NCI-H748 treated with DMSO at 0.1 percent for 48 hours (cell line): ENCODE measurements at regions not wholly inside any gene's neighbourhood (a gene's known extent, or its start where the extent isn't known, plus 50 kb on each side); places are given as distances from the start of the nearest gene placed in this dataset.

Experiments
- DNase-seq: peaks from one replicate; lab custom pipeline; 2025; lab: John Stamatoyannopoulos, UW

- DNase-seq, result no peak
These were observed 299.4 kb upstream of the RORA start for GRCh38 chr15:61528581-61528910.

DNA sequence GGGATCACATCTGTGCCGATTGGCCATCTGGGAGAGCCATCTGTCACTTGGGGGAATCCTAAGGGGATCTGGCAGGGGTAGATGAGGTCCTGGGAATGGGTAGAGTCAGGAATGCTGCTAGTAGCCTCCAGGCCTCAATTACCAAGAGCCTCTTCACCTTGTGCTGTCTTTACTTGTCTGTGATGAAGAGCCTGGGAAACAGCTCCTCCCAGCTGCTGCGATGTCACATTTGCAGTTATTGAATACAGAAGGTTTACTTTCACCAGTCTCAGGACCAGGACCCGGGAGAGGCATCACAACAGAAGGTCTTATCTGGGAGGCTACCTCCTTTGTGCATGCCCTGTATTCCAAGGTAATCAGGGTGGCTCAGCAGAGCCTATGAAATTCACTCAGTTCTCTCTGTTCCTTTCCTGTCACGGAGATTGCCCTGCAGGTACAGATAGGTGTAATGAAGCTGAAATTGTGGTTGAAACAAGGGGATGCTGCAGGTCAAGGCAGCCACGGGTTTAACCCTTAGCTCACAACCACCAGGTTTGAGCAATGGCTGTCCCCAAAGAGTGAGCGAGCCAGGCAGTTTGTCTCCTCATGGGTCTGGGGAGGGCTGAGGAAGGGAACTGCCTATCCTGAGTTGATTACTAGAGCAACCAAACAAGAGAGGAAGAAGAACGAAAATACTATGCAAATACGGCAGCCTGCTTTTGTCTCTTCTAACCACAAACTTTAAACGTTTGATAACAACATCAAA, 298.9 kb upstream of the RORA start:
- no peak for DNase-seq

DNA sequence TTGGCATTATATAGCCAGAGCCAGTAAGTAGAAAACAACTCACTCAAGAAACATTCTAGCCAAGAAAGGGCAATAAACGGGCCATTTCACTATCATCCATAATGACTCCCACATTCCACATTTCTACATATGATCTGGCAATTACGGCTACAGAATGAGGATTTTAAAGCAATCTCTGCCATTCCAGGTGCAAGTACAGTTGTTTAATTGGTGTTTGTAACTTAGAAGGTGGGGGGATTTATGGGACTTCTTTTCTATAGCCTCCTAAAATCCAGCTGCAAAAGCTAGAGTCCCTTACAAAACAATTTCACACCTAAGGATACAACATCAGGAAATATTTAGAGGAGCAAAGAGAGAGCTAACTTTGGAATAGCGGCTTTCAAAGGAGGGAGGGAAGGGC, 295.4 kb upstream of the RORA start:
- DNase-seq, result no peak

DNA sequence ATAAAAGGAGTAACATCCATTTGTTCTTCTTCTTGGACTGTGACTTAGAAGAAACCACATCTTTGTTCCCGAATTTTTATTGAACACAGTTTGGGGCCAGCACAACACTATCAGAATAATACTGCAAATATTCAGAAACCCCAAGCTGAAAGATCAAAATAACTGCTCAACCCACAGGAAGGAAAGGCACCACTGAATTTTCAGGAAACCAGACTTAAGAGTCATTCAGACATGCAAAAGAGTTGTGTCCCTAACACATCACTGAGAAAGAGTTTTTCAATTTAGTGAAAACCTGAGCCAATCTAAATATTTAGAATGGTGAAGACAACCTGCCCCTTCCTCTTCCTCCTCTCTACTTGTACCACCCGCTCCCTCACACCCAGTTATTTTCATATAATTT, 295.0 kb upstream of the RORA start:
- no peak for DNase-seq

GRCh38 chr15:61522411-61522810, 293.3 kb upstream of the RORA start:
- DNase-seq, result no peak

DNA sequence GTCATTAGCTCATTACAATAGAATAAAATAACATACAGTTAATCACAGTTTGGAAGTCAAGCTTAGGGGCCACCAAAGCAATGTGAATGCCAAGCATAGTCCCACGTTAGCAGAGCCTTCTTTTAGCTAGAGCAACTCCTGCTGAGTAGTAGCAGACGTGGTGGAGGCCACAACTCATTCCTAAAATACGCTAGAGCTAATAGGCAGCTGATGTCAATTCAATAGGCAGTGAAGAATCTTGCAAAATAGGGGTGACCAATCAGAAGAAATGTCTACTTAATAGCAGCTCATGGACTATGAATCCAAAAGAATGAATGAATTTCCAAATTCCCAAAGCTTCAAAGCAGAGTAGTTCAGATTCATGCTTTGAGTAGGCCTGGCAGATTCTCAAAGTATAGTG, 292.9 kb upstream of the RORA start:
- DNase-seq, result no peak

DNA sequence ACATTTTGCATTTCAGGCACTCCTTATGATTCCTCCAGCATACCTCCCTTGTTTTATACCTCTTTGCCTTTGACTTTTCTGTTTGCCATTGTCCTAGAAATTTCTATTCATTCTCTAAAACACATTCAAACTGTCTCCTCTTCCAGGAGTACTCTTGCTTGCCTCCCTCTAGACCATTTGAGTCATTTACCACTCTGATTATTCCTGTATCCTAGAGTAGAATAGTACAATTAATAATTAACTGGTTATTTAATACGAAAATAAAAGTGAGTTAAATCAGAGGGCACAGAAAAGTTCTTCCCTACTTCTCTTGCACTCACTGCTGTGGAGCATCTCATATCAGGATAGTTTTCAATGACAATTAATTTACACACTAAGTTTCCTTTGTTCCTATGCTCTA, 290.2 kb upstream of the RORA start:
- DNase-seq, result no peak

DNA sequence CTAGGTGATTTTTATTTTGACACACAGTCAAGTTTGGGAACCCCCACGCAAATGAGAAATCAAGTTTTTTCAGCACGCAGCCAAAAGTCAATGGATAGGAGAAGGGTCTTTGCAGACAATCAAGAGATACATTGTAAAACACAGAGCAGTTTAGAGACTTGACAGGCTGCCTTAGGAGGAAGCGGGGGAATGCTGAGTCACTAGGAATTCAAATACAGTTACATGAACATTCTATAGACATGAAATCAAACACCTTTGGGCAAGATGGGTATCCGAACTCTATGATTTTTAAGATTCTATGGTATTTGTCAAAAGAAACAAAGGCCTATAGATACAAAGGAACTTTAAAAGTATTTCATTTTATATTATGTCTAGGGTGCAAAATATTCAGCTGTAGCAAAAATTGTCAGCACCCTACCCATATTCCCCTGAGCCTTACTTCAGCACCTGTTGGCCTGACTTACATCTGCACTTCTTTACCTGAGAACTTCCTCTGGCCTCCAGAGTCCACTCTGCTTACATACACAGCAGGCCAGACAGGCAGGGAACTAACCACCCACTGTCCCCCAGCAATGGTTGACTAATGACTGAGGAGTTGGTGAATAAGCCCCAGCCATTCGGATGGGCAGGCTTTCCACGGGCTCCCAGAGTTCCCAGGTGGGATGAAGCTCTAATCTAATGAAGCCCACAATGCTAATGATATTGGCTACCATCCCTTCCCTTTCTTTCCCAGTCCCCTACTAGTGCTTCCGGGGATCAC, 289.3 kb upstream of the RORA start:
- no peak for DNase-seq

DNA sequence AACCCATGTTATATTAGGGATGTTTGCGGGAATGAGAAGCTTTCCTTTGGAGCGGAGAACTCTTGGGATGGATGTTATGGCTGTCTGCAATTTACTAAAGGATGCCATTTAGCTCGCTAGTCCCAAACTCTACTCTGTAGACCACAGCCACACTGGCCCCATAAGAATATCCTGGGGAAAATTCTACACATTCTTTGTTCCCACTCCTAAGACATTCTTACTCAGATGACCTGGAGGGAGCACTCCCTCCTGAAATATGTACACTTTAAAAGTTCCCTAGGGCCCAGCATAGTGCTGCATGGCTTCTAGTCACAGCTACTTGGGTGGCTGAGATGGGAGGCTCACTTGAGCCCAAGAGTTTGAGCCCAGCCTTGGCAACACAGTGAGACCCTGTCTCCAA, 288.7 kb upstream of the RORA start:
- no peak for DNase-seq

- DNase-seq, result no peak
These were observed 288.2 kb upstream of the RORA start for GRCh38 chr15:61517335-61517734.

DNA sequence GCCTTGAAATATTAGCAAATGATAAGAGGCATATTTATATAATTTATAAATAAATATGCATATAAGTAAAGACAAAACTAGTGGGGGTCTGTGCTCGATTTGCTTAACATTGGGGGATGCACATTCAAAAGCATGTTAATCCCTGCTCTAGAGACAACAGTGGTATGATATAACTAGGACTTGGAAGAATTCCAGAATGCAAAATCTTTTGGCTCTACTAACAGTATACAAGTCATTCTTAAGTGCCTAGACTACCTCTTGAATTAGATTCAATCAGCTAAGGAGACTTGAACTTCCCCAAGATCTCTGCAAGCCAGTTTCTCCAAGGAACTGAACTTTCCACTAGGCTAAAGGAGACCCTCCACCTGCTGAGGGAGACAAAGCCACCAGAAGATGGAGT, 282.7 kb upstream of the RORA start:
- DNase-seq, result no peak

GRCh38 chr15:61511089-61511488, 282.0 kb upstream of the RORA start:
- DNase-seq, result no peak

DNA sequence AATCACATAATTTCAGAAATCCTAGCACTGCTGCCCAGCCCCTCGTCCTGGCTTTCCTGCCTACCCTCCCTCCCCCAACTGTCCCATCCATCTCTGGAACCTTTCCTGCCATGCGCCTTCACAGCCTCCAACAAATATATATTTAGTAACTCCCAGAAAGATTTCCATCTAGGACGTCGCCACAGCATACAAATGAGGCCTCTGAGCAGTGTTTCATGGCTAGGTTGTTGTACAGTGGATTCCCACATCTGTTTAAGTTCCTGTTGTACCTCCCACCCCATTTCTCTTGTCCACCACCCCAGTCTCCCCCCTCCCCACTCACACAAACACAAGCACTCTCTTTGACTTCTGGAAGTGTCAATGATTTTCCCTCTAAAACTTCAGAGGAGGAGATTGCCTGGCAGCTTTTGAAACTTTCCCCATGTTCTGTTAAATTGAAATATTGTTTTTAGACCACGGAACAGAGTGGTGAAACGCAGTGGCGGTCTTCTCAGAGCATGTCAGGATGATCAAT, 280.3 kb upstream of the RORA start:
- DNase-seq, result no peak

DNA sequence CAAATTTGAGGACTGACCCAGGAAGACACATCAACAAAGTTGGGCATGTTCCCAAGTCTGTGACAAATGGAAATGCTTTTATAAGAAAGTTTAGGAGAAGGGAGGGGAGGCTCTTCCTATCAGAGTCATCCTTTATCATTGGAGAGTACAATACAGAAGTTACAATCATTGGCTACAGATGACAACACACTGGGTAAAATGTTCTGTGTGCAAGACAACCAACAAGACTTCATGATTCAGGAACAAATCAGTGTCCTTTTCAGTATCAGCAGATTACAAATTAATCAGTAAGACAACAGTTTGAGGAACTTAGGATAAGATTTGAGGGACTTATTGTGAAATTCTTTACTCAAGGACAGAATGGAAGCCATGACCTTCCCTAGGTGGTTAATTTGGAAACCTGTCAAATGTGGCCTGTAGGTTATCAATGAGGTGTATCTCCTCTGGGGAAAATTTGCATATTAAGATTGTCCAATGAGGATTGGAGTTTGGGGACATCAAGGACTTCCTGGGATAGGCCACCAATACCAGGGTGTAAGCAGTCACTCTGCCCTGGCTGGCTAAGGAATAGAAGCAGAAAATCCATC, 274.4 kb upstream of the RORA start:
- DNase-seq, result no peak

- DNase-seq, result no peak
These were observed 272.8 kb upstream of the RORA start for GRCh38 chr15:61501815-61502389.

DNA sequence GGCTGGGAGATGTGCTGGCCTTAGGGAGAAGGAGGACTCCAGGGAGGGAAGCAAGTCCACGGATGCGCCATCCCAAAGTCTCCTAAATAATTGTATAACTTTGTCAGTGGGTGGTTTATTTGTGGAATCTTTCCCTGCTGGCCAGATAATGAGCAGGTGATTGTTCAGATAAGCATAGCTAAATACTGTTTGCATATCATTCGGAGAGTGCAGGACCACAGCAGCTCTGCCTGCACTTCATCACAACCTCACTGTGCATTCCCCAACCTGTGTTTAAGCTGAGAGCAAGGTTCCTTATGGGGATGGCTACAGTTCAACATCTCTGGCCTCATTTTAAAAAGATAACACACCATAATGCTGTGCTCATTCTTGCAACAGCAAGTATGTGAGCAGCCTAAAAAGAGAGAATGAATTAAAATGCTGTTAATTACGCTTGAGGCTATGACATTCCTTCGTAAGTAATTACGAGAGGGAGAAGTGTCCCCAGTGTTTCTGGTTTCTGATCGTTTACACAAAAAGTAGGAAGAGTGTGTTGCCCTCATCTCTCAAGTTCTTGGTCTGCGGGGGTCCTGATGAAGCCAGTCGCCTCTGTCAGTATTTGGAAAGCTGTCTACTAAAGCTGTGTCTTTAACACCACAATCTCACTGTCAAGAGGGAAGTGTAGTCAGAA, 272.0 kb upstream of the RORA start:
- no peak for DNase-seq

DNA sequence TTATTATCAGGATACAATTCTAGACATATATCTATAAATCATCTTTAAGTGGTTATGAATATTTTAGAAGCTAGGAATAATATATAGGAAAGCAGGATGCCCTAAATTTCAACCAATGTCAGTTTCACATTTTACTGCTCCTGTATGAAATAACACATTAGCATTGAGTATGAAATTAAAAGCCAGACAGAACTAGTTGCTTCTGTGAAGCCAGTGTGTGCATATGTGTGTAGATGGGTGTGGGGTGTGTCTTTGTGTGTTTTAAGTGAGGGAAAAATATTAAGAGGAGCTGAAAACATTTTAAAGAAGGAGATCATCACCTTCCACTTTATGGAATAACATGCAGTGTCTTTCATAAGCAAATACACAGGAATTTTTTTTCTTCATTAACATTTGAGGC, 271.4 kb upstream of the RORA start:
- DNase-seq, result no peak

- DNase-seq, result no peak
These were observed 270.3 kb upstream of the RORA start for GRCh38 chr15:61499376-61499775.

- DNase-seq, result no peak
These were observed 260.5 kb upstream of the RORA start for GRCh38 chr15:61489571-61489970.

DNA sequence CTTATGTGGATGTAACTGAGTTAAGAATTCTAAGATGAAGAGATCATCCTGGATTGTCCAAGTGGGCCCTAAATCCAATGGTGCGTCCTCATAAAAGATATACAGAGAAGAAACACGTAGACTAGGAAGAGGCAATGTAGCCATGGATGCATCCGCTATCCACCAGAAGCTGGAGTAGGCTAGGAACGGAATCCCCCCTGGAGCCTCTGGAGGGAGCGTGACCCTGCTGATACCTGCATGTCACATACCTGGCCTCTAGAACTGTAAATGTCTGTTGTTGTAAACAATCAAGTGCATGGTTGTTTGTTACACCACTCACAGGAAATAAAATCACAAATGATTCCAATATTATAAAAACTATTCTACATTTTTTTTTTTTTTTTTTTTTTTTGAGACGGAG, 254.5 kb upstream of the RORA start:
- DNase-seq, result no peak

DNA sequence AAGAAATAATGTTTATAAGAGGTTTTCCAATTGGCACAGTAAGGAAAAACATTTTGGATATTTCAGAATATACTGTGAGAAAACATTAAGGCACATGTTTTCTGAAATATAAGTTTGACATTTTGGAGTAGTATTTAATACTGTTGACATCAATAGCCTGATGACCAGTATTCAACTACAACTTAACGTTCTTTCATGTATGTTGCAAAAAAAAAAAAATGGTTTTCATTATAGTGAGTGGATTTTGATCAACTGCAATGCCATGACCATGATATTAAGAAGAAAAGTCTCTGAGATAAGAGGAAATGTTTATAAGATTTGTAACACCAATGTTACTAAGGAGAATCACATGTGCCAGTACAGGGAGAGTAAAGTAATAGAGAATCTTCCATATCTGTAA, 252.8 kb upstream of the RORA start:
- DNase-seq, result no peak

GRCh38 chr15:61480863-61481262, 251.8 kb upstream of the RORA start:
- no peak for DNase-seq
